GM13977 (cell line): ENCODE measurements at regions not wholly inside any gene's neighbourhood (a gene's known extent, or its start where the extent isn't known, plus 50 kb on each side); places are given as distances from the start of the nearest gene placed in this dataset.

Experiments used
- DNase-seq: peaks from one replicate; pipeline ENCODE4 v3.0.0; 2012; ENCODE audit warnings: low spot score
- in situ Hi-C: fragments of 300-500 bp; cut with MboI; formaldehyde crosslinking; loops from one replicate; pipeline ENCODE4 v1.12.0; 2022; ENCODE audit warnings: low sequenced_read_pairs, low pct_unique_long_range_greater_than_20kb, mixed read lengths, inconsistent platforms; ENCODE audit not compliant: unreplicated experiment
- TF ChIP-seq, protein P1 (sequence below): IDR thresholded peaks from 2 replicates; pipeline ENCODE4 v1.5.1; 2012; ENCODE audit warnings: mild to moderate bottlenecking, control low read depth; ENCODE audit not compliant: insufficient read depth; ENCODE audit errors: extremely low read depth, missing control alignments

DNA sequence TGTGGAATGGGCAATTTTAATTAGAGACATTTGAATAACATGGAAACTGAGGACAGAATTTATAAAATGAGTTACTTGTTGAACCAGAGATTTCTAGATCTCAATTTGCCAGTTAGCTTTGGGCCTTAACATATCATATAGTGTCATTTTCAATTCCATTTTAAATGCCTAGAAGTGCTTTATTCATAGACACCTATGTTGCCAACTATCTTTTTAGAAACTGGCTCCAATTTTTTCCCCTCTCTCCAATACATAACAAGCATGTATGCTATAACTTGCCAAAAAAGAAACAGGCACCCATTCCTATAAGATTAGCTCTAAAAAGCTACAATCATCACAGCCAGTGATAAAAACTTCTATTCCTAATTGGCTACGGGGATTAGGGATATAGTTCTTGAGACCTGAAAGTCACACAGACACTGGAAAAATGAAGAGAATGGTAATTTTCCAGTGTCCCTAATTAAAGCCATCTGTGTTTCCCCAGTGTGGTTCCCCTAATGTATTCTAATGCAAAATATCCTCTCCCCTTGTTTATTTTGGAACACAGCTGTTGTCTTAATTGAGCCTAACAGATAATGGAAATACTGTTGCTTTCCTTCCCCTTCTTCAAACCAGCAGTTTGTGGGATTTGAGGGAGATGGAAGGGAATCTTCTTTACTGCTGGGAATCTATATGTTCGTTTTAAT lies 205.5 kb upstream of the FSHR start:
- TF ChIP-seq, protein P1, sequence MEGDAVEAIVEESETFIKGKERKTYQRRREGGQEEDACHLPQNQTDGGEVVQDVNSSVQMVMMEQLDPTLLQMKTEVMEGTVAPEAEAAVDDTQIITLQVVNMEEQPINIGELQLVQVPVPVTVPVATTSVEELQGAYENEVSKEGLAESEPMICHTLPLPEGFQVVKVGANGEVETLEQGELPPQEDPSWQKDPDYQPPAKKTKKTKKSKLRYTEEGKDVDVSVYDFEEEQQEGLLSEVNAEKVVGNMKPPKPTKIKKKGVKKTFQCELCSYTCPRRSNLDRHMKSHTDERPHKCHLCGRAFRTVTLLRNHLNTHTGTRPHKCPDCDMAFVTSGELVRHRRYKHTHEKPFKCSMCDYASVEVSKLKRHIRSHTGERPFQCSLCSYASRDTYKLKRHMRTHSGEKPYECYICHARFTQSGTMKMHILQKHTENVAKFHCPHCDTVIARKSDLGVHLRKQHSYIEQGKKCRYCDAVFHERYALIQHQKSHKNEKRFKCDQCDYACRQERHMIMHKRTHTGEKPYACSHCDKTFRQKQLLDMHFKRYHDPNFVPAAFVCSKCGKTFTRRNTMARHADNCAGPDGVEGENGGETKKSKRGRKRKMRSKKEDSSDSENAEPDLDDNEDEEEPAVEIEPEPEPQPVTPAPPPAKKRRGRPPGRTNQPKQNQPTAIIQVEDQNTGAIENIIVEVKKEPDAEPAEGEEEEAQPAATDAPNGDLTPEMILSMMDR: no peak
- in situ Hi-C loops: no loop called here
- DNase-seq: no peak

GRCh38 chr2:49355611-49356010 lies 201.3 kb upstream of the FSHR start:
- TF ChIP-seq, protein P1: no peak
- DNase-seq: no peak
- in situ Hi-C loops: no loop called here

DNA sequence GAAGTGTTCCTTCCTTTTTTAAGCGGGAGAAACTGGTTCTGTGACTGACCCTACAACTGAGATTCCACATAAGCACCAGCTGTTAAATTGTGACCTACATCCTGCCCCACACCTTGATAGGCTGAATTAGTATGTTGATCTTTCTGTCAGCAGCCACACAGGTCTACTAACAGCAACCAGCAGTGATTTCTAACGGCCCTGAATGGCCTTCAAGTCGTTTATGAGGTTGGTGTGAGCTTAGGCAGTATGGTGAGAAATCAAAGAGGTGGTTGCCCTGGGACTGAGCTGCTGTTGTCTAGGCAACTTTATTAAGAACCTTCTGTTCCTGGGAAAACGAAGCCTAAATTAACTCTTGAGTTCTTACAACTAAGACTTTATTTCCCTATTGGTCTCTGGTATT lies 197.2 kb upstream of the FSHR start:
- in situ Hi-C loops: no loop called here
- no peak for DNase-seq
- TF ChIP-seq, protein P1: no peak

- TF ChIP-seq, protein P1: no peak
- no peak for DNase-seq
- in situ Hi-C loops: no loop called here
These were observed 189.3 kb upstream of the FSHR start for GRCh38 chr2:49343638-49344037.

GRCh38 chr2:49342156-49342555 lies 187.8 kb upstream of the FSHR start:
- in situ Hi-C loops: no loop called here
- TF ChIP-seq, protein P1: no peak
- no peak for DNase-seq

- DNase-seq: no peak
These were observed 181.2 kb upstream of the FSHR start for GRCh38 chr2:49335546-49335945.

More at GRCh38 chr2:49335546-49335945, 181.2 kb upstream of the FSHR start:
- TF ChIP-seq, protein P1: no peak
- in situ Hi-C loops: no loop called here
